Liver (tissue), 7 donors: ENCODE measurements at regions not wholly inside any gene's neighbourhood (a gene's known extent, or its start where the extent isn't known, plus 50 kb on each side); places are given as distances from the start of the nearest gene placed in this dataset.

Experiments
- DNase-seq: peaks from one replicate; pipeline ENCODE4 v3.0.0-alpha.2; 2017; ENCODE audit warnings: low spot score
- H3K27ac ChIP-seq, 2 donors: one replicate each; pipeline ENCODE4 v1.7.0; 2013; ENCODE audit warnings: inconsistent platforms in 2 of 2, low read length in 2 of 2, control low read depth in 1 of 2, low read depth in 1 of 2, mild to moderate bottlenecking in 1 of 2
- H3K27me3 ChIP-seq, 4 donors: one replicate each; pipeline versions ENCODE4 v1.6.1 to v1.7.0; 2013; ENCODE audit warnings: low read length in 3 of 4, inconsistent platforms in 1 of 4, mild to moderate bottlenecking in 1 of 4, moderate library complexity in 1 of 4; ENCODE audit not compliant: control insufficient read depth in 4 of 4, insufficient read depth in 4 of 4
- H3K36me3 ChIP-seq, 4 donors: one replicate each; pipeline versions ENCODE4 v1.6.1 to v1.7.0; 2013; ENCODE audit warnings: low read length in 3 of 4, mild to moderate bottlenecking in 3 of 4, low read depth in 1 of 4, moderate library complexity in 1 of 4; ENCODE audit not compliant: control insufficient read depth in 4 of 4, insufficient read depth in 3 of 4
- H3K4me1 ChIP-seq, 4 donors: one replicate each; pipeline versions ENCODE4 v1.6.1 to v1.7.0; 2013; ENCODE audit warnings: low read length in 3 of 4, mild to moderate bottlenecking in 3 of 4, moderate library complexity in 1 of 4; ENCODE audit not compliant: control insufficient read depth in 4 of 4, insufficient read depth in 4 of 4
- H3K4me3 ChIP-seq, 3 donors: one replicate each; pipeline versions ENCODE4 v1.6.1 to v1.7.0; 2013; ENCODE audit warnings: low read length in 3 of 3, control low read depth in 1 of 3, low read depth in 1 of 3, mild to moderate bottlenecking in 1 of 3
- H3K9ac ChIP-seq, 2 donors: one replicate each; pipeline ENCODE4 v1.7.0; 2013; ENCODE audit warnings: low read length in 2 of 2, mild to moderate bottlenecking in 2 of 2, moderate library complexity in 2 of 2, control low read depth in 1 of 2, low read depth in 1 of 2
- H3K9me3 ChIP-seq, 4 donors: one replicate each; pipeline versions ENCODE4 v1.6.1 to v1.7.0; 2013; ENCODE audit warnings: low read length in 3 of 4; ENCODE audit not compliant: control insufficient read depth in 4 of 4
- EGR1 ChIP-seq, 2 donors: IDR thresholded peaks; 2 replicates each; pipeline ENCODE4 v1.6.1; 2016 to 2018; ENCODE audit warnings: antibody characterized with exemption in 2 of 2, low read depth in 2 of 2
- FOXA2 ChIP-seq: IDR thresholded peaks from 2 replicates; pipeline ENCODE4 v1.6.1; 2016; ENCODE audit warnings: antibody characterized with exemption
- GABPA ChIP-seq, 2 donors: IDR thresholded peaks in 1 of 2; conservative IDR thresholded peaks in 1 of 2; 2 replicates each; pipeline ENCODE4 v1.6.1; 2016; ENCODE audit warnings: antibody characterized with exemption in 2 of 2, mild to moderate bottlenecking in 1 of 2, moderate library complexity in 1 of 2
- HNF4A ChIP-seq, 2 donors: conservative IDR thresholded peaks; 2 replicates each; pipeline ENCODE4 v1.6.1; 2016; ENCODE audit warnings: antibody characterized with exemption in 2 of 2, mild to moderate bottlenecking in 2 of 2
- HNF4G ChIP-seq: IDR thresholded peaks from 2 replicates; pipeline ENCODE4 v1.6.1; 2016; ENCODE audit warnings: antibody characterized with exemption
- NR2F2 ChIP-seq: IDR thresholded peaks from 2 replicates; pipeline ENCODE4 v1.6.1; 2016; ENCODE audit warnings: antibody characterized with exemption
- RAD21 ChIP-seq, 2 donors: IDR thresholded peaks; 2 replicates each; pipeline ENCODE4 v1.6.1; 2016; ENCODE audit warnings: antibody characterized with exemption in 2 of 2, mild to moderate bottlenecking in 2 of 2
- RXRA ChIP-seq, 2 donors: IDR thresholded peaks; 2 replicates each; pipeline ENCODE4 v1.6.1; 2017 to 2018; ENCODE audit warnings: antibody characterized with exemption in 2 of 2, mild to moderate bottlenecking in 1 of 2
- SP1 ChIP-seq: IDR thresholded peaks from 2 replicates; pipeline ENCODE4 v1.6.1; 2018; ENCODE audit warnings: antibody characterized with exemption, mild to moderate bottlenecking
- TAF1 ChIP-seq: conservative IDR thresholded peaks from 2 replicates; pipeline ENCODE4 v1.6.1; 2016; ENCODE audit warnings: antibody characterized with exemption, mild to moderate bottlenecking
- YY1 ChIP-seq: IDR thresholded peaks from 2 replicates; pipeline ENCODE4 v1.6.1; 2016; ENCODE audit warnings: antibody characterized with exemption, mild to moderate bottlenecking
- ZBTB33 ChIP-seq: IDR thresholded peaks from 2 replicates; pipeline ENCODE4 v1.6.1; 2016; ENCODE audit warnings: antibody characterized with exemption
- WGBS: extraction: QIAGEN DNeasy Blood & Tissue Kit; methylation state at CpG from one replicate; pipeline ENCODE4 v1.1.7; 2013; 5-methylcytosine and 5-hydroxymethylcytosine counted together
- TF ChIP-seq, protein P1 (sequence below): IDR thresholded peaks from 2 replicates; pipeline ENCODE4 v1.6.1; 2016; ENCODE audit warnings: antibody characterized with exemption, mild to moderate bottlenecking
- TF ChIP-seq, protein P2 (sequence below): IDR thresholded peaks from 2 replicates; pipeline ENCODE4 v1.6.1; 2016; ENCODE audit warnings: antibody characterized with exemption
- TF ChIP-seq, protein P3 (sequence below): IDR thresholded peaks from 2 replicates; pipeline ENCODE4 v1.6.1; 2016; ENCODE audit warnings: antibody characterized with exemption
- donor health status: healthy.
- donor health status: healthy.
- donor health status: healthy.
- donor health status: healthy.

- no peak overlapping the region for H3K9ac ChIP-seq
- DNase-seq = no peak
- no peak for TF ChIP-seq HNF4G
- no peak for TF ChIP-seq RAD21 (IDR thresholded peaks at IDR 0.05)
- TF ChIP-seq TAF1 = no peak
- TF ChIP-seq RXRA (IDR thresholded peaks at IDR 0.05) = no peak
- no peak for TF ChIP-seq YY1
- no peak for TF ChIP-seq GABPA (IDR thresholded peaks at IDR 0.05 in 1 of 2, conservative IDR thresholded peaks at IDR 0.05 in 1 of 2)
- TF ChIP-seq HNF4A (conservative IDR thresholded peaks at IDR 0.05) = no peak
- TF ChIP-seq ZBTB33 = no peak
- TF ChIP-seq FOXA2 = no peak
- TF ChIP-seq, protein P1, sequence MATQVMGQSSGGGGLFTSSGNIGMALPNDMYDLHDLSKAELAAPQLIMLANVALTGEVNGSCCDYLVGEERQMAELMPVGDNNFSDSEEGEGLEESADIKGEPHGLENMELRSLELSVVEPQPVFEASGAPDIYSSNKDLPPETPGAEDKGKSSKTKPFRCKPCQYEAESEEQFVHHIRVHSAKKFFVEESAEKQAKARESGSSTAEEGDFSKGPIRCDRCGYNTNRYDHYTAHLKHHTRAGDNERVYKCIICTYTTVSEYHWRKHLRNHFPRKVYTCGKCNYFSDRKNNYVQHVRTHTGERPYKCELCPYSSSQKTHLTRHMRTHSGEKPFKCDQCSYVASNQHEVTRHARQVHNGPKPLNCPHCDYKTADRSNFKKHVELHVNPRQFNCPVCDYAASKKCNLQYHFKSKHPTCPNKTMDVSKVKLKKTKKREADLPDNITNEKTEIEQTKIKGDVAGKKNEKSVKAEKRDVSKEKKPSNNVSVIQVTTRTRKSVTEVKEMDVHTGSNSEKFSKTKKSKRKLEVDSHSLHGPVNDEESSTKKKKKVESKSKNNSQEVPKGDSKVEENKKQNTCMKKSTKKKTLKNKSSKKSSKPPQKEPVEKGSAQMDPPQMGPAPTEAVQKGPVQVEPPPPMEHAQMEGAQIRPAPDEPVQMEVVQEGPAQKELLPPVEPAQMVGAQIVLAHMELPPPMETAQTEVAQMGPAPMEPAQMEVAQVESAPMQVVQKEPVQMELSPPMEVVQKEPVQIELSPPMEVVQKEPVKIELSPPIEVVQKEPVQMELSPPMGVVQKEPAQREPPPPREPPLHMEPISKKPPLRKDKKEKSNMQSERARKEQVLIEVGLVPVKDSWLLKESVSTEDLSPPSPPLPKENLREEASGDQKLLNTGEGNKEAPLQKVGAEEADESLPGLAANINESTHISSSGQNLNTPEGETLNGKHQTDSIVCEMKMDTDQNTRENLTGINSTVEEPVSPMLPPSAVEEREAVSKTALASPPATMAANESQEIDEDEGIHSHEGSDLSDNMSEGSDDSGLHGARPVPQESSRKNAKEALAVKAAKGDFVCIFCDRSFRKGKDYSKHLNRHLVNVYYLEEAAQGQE = no peak
- no peak for TF ChIP-seq EGR1 (IDR thresholded peaks at IDR 0.05; ENCODE audit: low read depth in 2 of 2)
- H3K36me3 ChIP-seq = no peaks in the 10 kb centered on the region
- H3K4me3 ChIP-seq = no peak overlapping the region
- WGBS = 77% methylated on average over 5 of the region's 5 CpGs
- H3K27ac ChIP-seq = no peak overlapping the region
- peaks cover 0 to 4% (median 0%) of the 10 kb centered on the region in 4 donors for H3K27me3 ChIP-seq
- no peaks in the 10 kb centered on the region for H3K4me1 ChIP-seq
- no peaks in the 10 kb centered on the region for H3K9me3 ChIP-seq
These were observed 92.4 kb upstream of the TMEM72 start for GRCh38 chr10:44818701-44819127.

DNA sequence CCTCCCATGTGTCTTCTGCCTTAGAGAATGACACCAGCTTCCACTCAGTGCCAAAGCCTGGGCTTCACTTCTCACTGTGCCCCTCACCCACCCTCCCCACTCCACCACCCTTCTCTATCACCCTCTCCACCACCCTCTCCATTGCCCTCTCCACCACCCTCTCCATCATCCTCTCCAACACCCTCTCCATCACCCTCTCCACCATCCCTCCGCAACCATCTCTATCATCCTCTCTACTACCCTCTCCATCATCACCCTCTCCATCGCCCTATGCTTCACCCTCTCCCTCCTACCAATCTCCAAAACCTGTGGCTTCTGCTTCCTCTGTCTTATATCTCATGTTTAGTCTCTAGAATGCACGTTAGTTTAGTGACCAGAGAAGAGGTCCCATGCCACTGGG, 91.0 kb upstream of the TMEM72 start:
- WGBS = 88% methylated on average over 3 of the region's 3 CpGs

More for the DNA sequence above, 91.0 kb upstream of the TMEM72 start:
- Histone ChIP-seq H3K9ac (no peak overlapping the region), H3K27me3 (peaks cover 0 to 4% (median 0%) of the 10 kb centered on the region in 4 donors), H3K36me3 (no peaks in the 10 kb centered on the region), H3K4me1 (no peaks in the 10 kb centered on the region), H3K27ac (no peak overlapping the region), H3K4me3 (no peak overlapping the region), H3K9me3 (no peaks in the 10 kb centered on the region)
- no peak for DNase-seq
- TF ChIP-seq NR2F2 = no peak
- TF ChIP-seq, protein P2, sequence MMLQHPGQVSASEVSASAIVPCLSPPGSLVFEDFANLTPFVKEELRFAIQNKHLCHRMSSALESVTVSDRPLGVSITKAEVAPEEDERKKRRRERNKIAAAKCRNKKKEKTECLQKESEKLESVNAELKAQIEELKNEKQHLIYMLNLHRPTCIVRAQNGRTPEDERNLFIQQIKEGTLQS = no peak
- TF ChIP-seq, protein P1 = no peak
- no peak for TF ChIP-seq ZBTB33
- TF ChIP-seq EGR1 (IDR thresholded peaks at IDR 0.05; ENCODE audit: low read depth in 2 of 2) = no peak
- no peak for TF ChIP-seq GABPA (IDR thresholded peaks at IDR 0.05 in 1 of 2, conservative IDR thresholded peaks at IDR 0.05 in 1 of 2)
- no peak for TF ChIP-seq SP1
- TF ChIP-seq FOXA2 = no peak
- TF ChIP-seq, protein P3, sequence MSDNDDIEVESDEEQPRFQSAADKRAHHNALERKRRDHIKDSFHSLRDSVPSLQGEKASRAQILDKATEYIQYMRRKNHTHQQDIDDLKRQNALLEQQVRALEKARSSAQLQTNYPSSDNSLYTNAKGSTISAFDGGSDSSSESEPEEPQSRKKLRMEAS = no peak
